Medulla oblongata (tissue), 1 donor: ENCODE measurements at regions not wholly inside any gene's neighbourhood (a gene's known extent, or its start where the extent isn't known, plus 50 kb on each side); places are given as distances from the start of the nearest gene placed in this dataset.
"Not testable (repeated sequence)": the region's sequence is repeated elsewhere in the genome, so short reads cannot be mapped to it uniquely, and the experiment has no call there.

Experiments
- DNase-seq: peaks from one replicate; pipeline ENCODE4 v3.0.0-alpha.2; 2015; ENCODE audit errors: extremely low spot score

- DNase-seq, result no peak
Observed at GRCh38 chr3:159229116-159229680, 427.3 kb downstream of the MFSD1 start.

- no peak for DNase-seq
Observed at GRCh38 chr3:159232966-159233365, 431.1 kb downstream of the MFSD1 start.

DNA sequence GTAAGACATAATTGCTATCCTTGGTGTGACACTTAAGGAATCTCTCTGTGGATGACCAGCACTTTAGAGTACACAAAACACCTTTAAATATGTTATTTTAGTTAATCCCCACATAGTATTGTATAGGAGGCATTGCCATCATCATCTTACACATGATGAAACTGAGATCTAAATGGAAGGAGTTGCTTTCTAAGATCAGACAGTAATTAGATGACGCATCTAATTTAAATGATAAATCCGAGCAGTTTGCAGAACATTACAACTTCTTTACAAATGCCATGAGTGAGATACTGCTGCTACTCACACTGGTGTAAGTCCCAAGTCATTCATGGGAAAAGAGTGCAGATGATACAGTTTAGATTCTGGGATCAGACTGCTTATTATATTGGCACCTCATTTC lies 431.9 kb downstream of the MFSD1 start:
- DNase-seq, result no peak

GRCh38 chr3:159234306-159234705 lies 432.5 kb downstream of the MFSD1 start:
- DNase-seq, result no peak

DNA sequence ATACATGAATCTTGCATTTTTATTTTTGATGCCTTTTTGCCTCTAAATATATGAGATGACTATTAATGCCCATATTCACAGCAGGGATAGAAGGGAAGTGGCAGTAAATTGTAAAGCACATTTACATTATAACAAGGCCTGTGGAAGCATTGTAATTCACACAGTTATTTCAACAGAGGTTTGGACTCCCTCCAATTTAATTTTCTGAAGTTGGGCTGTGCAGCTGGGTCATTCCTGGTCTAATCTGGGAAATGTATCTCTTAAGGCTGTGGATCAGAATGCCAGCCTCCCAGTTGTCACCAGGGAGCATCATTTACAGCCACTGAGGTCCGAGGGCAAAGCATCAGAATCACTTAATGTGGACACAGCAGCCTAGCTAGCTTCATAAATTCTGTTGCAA lies 434.5 kb downstream of the MFSD1 start:
- no peak for DNase-seq

DNA sequence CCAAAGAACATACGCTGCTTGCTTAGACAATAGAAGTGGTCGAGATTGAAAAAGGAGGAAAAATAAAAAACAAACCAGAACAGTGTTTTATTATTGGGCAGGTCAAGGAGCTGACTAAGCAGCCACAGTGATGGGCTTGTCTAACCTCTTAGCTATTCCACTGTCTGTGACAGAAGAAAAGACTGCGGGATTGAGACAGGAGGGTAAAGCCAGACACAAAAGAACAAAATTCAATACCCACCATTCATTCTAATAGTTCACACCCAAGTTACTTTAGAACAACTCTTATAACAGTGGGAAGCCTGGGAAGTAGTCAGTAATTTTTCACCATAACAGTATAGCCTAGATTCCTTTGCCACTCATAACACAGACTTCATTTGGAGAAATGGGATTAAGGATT lies 435.4 kb downstream of the MFSD1 start:
- no peak for DNase-seq

DNA sequence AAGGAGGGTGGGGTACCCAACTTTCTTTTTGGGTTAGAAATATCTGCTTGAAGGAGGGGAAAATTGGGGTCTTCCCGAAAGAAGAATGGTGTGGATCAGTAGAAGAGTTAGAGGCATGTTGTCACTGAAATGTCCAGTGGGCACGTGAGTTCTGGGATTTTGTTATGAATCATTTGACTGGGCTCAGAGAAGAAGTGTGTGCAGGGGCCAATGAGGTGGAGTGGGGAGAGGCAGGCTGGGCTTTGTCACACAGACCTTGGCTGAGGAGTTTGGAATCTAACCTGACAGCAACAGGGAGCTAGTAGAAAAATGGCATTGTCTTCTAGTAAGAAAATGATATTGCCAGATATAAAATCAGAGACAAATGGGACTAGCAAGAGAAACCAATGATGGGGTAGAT lies 436.8 kb downstream of the MFSD1 start:
- DNase-seq, result no peak

- DNase-seq, result no peak
Observed at GRCh38 chr3:159239059-159239458, 437.2 kb downstream of the MFSD1 start.

GRCh38 chr3:159244933-159245332 lies 443.1 kb downstream of the MFSD1 start:
- DNase-seq, result no peak

GRCh38 chr3:159245871-159246270 lies 444.0 kb downstream of the MFSD1 start:
- DNase-seq, result no peak

- DNase-seq, result no peak
Observed at GRCh38 chr3:159246385-159246784, 444.5 kb downstream of the MFSD1 start.

DNA sequence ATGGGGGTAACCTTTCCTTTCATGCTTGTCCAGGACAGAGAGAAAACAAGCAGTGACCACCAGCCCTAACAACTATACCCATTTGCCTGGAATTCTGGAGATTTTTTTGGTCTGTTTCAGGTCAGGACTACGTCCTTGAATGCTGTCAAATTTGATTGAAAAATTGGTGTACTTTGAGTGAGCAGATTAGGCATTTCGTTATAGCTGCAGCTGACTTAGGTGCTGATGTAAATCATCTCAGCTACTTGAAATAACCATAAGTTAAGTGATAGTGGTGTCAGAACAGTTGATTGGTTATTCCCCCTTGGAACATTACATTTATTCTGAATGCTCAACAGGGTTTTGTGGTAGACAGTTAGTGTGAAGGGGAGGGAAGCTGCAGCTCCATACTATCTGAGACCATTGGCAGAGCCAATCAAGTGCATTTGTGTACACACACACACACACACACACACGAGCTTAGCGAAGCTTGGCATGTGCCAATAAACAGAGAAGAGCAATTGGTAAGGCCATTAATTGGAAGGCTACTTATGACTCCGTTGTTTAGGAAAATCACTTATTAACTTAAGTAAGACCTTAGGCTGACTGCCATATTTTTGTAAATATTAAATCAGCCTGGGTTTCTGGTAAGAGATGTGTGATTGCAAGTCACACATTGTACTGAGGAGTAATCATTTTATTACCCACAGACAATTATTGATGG lies 447.8 kb downstream of the MFSD1 start:
- no peak for DNase-seq

GRCh38 chr3:159250961-159251360 lies 449.1 kb downstream of the MFSD1 start:
- no peak for DNase-seq

DNA sequence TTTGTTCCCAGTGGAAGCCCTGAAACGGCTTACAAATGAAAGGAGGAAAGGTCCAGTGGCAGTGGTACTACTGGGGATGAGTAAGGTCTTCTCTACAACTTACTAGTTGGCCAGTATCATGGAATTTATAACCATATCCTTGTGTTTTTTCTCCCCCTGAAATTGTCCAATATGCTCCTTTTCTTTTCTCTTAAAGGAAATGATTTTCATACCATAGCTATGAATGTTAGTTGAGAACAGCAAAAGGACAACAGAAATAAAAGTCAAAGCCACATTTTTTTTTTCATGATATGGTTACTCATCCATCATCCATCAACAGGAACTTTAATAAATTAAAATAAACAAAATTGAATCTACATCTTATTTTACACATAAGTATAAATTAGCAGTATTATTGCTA lies 450.4 kb downstream of the MFSD1 start:
- no peak for DNase-seq

GRCh38 chr3:159252772-159253384 lies 451.0 kb downstream of the MFSD1 start:
- DNase-seq, result no peak

DNA sequence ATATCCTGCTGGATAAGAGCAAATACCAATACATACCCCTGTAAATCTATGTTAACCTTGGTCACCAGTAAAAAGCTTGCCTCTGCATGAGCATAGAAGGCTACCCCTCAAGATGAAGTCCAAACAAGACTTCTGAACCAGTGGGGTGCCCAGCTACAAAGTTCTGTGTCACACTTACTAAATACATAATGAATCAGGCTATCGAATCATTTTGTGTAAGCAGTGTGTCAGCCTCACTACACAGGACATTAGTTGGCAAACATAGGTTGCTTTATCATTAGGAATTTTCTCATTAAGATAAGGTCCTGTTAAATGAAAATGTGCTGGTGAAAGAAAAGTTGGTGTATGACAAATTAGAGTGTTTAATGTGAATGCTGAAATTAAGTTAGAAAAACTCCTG lies 452.0 kb downstream of the MFSD1 start:
- no peak for DNase-seq

GRCh38 chr3:159257954-159258353 lies 456.1 kb downstream of the MFSD1 start:
- no peak for DNase-seq

GRCh38 chr3:159258934-159259333 lies 457.1 kb downstream of the MFSD1 start:
- no peak for DNase-seq

- DNase-seq, result peak; percentile 88
Observed at GRCh38 chr3:159260049-159260662, 458.3 kb downstream of the MFSD1 start.

GRCh38 chr3:159261333-159261732 lies 459.5 kb downstream of the MFSD1 start:
- not testable (repeated sequence) for DNase-seq

- DNase-seq, result peak; percentile 80
Observed at GRCh38 chr3:159263750-159264553, 462.1 kb downstream of the MFSD1 start.

- no peak for DNase-seq
Observed at GRCh38 chr3:159265705-159266104, 463.9 kb downstream of the MFSD1 start.
